AG09309 (cell line): ENCODE measurements at regions not wholly inside any gene's neighbourhood (a gene's known extent, or its start where the extent isn't known, plus 50 kb on each side); places are given as distances from the start of the nearest gene placed in this dataset.

Experiments used
- DNase-seq: peaks from one replicate; pipeline ENCODE4 v3.0.0-alpha.2; 2010; ENCODE audit warnings: low read depth
- H3K4me3 ChIP-seq: 2 replicates; pipeline ENCODE4 v1.5.1; 2011; ENCODE audit warnings: mild to moderate bottlenecking, low read depth, low read length, moderate library complexity; ENCODE audit not compliant: control insufficient read depth
- CTCF ChIP-seq: IDR thresholded peaks from 2 replicates; pipeline ENCODE4 v1.5.1; 2011; ENCODE audit warnings: mild to moderate bottlenecking, low read depth, low read length, inconsistent platforms; ENCODE audit not compliant: insufficient read depth, control insufficient read depth; ENCODE audit errors: missing control alignments

GRCh38 chr4:156217236-156217635, 263.6 kb upstream of the CTSO start:
- H3K4me3 ChIP-seq, result no peak overlapping the region
- no peak for TF ChIP-seq CTCF
- DNase-seq, result no peak

GRCh38 chr4:156201050-156201449, 247.4 kb upstream of the CTSO start:
- no peak for DNase-seq
- H3K4me3 ChIP-seq, result no peak overlapping the region
- TF ChIP-seq CTCF, result no peak

GRCh38 chr4:156198511-156198910, 244.8 kb upstream of the CTSO start:
- H3K4me3 ChIP-seq, result no peak overlapping the region
- no peak for DNase-seq
- no peak for TF ChIP-seq CTCF

- TF ChIP-seq CTCF, result no peak
- DNase-seq, result no peak
- no peak overlapping the region for H3K4me3 ChIP-seq
Observed at GRCh38 chr4:156197216-156197615, 243.6 kb upstream of the CTSO start.

- no peak overlapping the region for H3K4me3 ChIP-seq
- no peak for DNase-seq
- no peak for TF ChIP-seq CTCF
Observed at GRCh38 chr4:156196722-156197121, 243.1 kb upstream of the CTSO start.

GRCh38 chr4:156195914-156196313, 242.2 kb upstream of the CTSO start:
- no peak for DNase-seq
- no peak for TF ChIP-seq CTCF
- no peak overlapping the region for H3K4me3 ChIP-seq

- no peak overlapping the region for H3K4me3 ChIP-seq
- TF ChIP-seq CTCF, result no peak
- no peak for DNase-seq
Observed at GRCh38 chr4:156194896-156195295, 241.2 kb upstream of the CTSO start.
